Epithelial cell of proximal tubule (primary cell): ENCODE measurements at regions not wholly inside any gene's neighbourhood (a gene's known extent, or its start where the extent isn't known, plus 50 kb on each side); places are given as distances from the start of the nearest gene placed in this dataset.

ENCODE experiments used
- DNase-seq: peaks from one replicate; pipeline ENCODE4 v3.0.0-alpha.2; 2011; ENCODE audit warnings: low read depth
- H3K4me3 ChIP-seq: 2 replicates; pipeline ENCODE4 v1.5.1; 2011; ENCODE audit warnings: low read depth, mild to moderate bottlenecking, low read length
- CTCF ChIP-seq: conservative IDR thresholded peaks from 2 replicates; pipeline ENCODE4 v1.5.1; 2012; ENCODE audit warnings: low read depth, mild to moderate bottlenecking, low read length

DNA sequence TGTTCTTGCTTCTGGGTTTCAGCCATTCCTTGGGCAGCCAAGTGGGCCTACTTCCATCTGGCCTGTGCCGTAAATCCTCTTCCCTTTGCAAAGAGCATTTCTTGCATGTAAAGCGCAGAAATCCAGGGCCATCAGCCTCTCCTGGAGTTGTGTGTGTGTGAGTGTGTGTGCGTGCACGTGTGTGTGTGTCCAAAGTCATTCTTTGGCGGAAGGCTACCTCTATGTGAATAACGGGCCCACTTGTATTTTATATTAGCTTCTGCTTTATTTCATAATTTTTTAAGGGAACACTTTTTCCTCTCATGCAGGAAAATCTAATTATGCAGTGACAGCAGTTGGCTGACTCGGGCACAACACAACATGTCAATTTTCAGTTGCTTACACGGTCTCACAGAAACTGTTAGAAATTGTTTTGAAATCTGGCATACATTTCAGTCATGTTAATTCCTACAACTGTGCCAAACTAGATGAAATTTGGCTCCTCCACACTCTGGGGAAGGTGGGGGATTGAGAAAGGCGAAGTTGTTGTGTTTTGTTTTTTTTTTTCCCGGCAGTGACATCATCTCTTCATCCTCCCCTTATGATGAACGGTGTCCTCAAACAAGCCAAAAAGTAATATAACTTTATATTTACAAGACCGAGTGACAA, 223.7 kb upstream of the TSHZ2 start:
- H3K4me3 ChIP-seq = no peak overlapping the region
- DNase-seq = no peak
- TF ChIP-seq CTCF = no peak

DNA sequence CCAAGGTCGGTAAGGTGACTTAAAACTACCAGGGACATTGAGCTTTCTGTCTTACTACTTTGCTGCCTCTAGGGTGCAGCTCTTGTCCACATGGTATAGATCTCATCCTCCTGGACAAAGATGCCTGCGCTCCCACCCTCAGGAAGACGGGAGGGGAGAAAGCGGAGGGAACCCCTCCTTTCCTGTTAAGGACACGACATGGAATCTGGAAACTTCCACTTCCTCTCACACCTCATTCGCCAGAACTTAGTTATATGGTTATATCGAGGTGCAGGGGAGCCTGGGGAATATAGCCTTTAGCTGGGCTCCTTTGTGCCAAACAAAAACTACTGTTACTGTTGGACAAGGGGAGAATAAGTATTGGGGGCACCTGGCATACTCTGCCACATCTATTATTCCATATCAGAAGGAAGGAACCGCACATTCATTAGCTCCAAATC, 224.3 kb upstream of the TSHZ2 start:
- no peak overlapping the region for H3K4me3 ChIP-seq
- no peak for DNase-seq
- TF ChIP-seq CTCF = peak; percentile 39

DNA sequence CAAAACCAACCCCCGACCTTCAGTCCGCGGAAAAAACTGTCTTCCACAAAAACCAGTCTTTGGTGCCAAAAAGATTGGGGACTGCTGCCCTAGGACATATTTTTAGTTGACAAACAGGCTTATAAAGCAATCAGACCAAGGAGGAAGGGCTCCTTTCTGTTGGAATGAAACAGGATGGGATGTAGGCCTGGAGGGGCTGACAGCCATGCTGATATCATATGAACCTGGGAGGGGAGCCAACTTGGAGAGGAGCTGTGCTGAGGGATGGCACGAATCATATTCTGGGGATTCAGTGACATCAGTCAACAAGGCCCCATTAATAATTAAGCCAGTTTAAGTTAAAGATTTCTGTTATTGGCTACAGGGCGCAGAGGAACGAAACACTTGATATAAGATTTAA, 225.4 kb upstream of the TSHZ2 start:
- DNase-seq = no peak
- no peak overlapping the region for H3K4me3 ChIP-seq
- no peak for TF ChIP-seq CTCF

DNA sequence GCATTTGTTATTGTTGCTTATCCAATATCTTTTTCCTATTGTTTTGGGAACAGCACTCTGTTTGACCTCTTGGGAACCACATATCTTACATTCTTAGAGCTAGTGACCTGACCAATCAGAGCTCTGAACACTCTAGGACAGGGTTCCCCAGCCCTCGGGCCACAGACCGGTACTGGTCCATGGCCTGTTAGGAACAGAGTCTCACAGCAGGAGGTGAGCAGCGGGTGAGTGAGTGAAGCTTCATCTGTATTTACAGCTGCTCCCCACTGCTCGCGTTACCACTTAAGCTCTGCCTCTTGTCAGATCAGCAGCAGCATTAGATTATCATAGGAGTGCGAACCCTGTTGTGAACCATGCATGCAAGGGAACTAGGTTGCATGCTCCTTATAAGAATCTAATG, 226.0 kb upstream of the TSHZ2 start:
- no peak overlapping the region for H3K4me3 ChIP-seq
- DNase-seq = no peak
- TF ChIP-seq CTCF = no peak

- no peak for DNase-seq
- no peak overlapping the region for H3K4me3 ChIP-seq
- TF ChIP-seq CTCF = no peak
These were observed 227.7 kb upstream of the TSHZ2 start for GRCh38 chr20:52744441-52744840.

DNA sequence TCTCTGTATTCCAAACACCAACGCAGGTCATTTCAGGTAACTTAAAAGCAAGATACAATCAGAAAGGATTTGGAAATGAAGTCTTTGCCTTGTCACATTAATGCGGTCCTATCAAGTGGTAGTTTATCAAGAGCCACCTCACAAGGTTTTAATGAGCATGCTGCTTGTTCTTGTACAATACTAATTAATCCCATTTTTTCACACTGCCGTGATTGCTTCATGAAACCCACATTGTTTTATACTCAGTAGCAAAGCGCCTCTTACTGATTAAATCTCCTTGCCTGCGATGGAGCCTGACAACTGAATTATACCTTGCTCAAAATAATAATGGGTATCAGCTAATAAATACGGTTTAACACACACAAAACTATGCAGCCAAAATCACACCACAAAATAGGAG, 234.1 kb upstream of the TSHZ2 start:
- no peak overlapping the region for H3K4me3 ChIP-seq
- DNase-seq = no peak
- TF ChIP-seq CTCF = no peak

DNA sequence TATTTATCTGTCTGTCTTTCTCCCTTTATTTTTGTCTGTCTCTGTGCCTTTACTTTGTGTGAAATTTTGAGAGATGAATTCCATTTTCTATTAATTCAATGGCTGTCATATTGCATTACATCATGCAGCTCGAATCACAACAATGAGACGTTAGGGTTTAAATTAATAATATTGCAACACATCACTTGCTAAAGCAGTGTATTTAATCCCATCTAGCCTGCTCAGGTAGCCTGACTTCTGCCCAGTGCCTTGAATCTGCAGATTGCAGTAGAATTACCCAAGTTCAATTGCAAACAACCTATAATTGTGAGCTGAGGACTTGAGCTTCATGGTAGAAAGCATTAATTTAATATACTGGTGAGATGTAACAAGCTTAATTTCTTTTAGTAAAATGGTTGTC, 235.7 kb upstream of the TSHZ2 start:
- H3K4me3 ChIP-seq = no peak overlapping the region
- no peak for DNase-seq
- TF ChIP-seq CTCF = no peak
